ENCODE measurements at regions not wholly inside any gene's neighbourhood (a gene's known extent, or its start where the extent isn't known, plus 50 kb on each side); places are given as distances from the start of the nearest gene placed in this dataset.

GRCh38 chr2:217231212-217231611 is 371.3 kb upstream of the TNP1 start:
- TF ChIP-seq CTCF (IDR thresholded peaks at IDR 0.05) = no peak
- TF ChIP-seq POLR2A (IDR thresholded peaks at IDR 0.05) = no peak
